OCI-LY7 (cell line): ENCODE measurements at regions not wholly inside any gene's neighbourhood (a gene's known extent, or its start where the extent isn't known, plus 50 kb on each side); places are given as distances from the start of the nearest gene placed in this dataset.

ENCODE experiments used
- BruUV-seq: library from RNA; stranded (reverse); fragments of 400-500 nt; replicated peaks from 2 replicates; lab custom pipeline; 2021; lab: Mats Ljungman, UMichigan
- CTCF ChIA-PET: fragments of 300-600 bp; sonication (Branson Sonifier 250); formaldehyde crosslinking; loops from one replicate; lab custom pipeline; 2022; ENCODE audit warnings: antibody characterized with exemption; ENCODE audit not compliant: unreplicated experiment; lab: Charles Lee
- POLR2A ChIA-PET: fragments of 300-600 bp; sonication (Branson Sonifier 250); formaldehyde crosslinking; loops from one replicate; lab custom pipeline; 2022; ENCODE audit warnings: antibody characterized with exemption; lab: Charles Lee
- DNase-seq: peaks from one replicate; pipeline ENCODE4 v3.0.0-alpha.2; 2015; ENCODE audit warnings: low spot score
- H2AFZ ChIP-seq: fragments of 200-600 bp; sonication (generic), shearing (Covaris generic); 2 replicates; pipeline ENCODE4 v1.6.1; 2014; ENCODE audit warnings: mild to moderate bottlenecking, antibody characterized with exemption, low read length, moderate library complexity
- H3K27ac ChIP-seq: fragments of 200-600 bp; sonication (generic); 2 replicates; pipeline ENCODE4 v1.5.1; 2014; ENCODE audit warnings: mixed run types, low read depth, mild to moderate bottlenecking, moderate library complexity, low read length, inconsistent platforms; ENCODE audit not compliant: poor library complexity, severe bottlenecking
- H3K36me3 ChIP-seq: fragments of 200-600 bp; sonication (generic); 2 replicates; pipeline ENCODE4 v1.6.1; 2014; ENCODE audit warnings: mild to moderate bottlenecking, antibody characterized with exemption, low read length, moderate library complexity, mixed read lengths; ENCODE audit not compliant: insufficient read depth
- H3K4me1 ChIP-seq: fragments of 200-600 bp; sonication (generic); 2 replicates; pipeline ENCODE4 v1.5.1; 2014; ENCODE audit warnings: mild to moderate bottlenecking, low read length; ENCODE audit not compliant: insufficient read depth, poor library complexity, severe bottlenecking
- H3K4me2 ChIP-seq: fragments of 200-600 bp; sonication (generic); 2 replicates; pipeline ENCODE4 v1.6.1; 2014; ENCODE audit warnings: mild to moderate bottlenecking, low read length
- H3K4me3 ChIP-seq: fragments of 200-600 bp; sonication (generic); 2 replicates; pipeline ENCODE4 v1.5.1; 2014; ENCODE audit warnings: mild to moderate bottlenecking, low read depth, low read length; ENCODE audit not compliant: poor library complexity, severe bottlenecking
- H3K79me2 ChIP-seq: fragments of 200-600 bp; sonication (generic); 2 replicates; pipeline ENCODE4 v1.6.1; 2016; ENCODE audit warnings: low read depth, mild to moderate bottlenecking, low read length, moderate library complexity, mixed read lengths; ENCODE audit not compliant: insufficient read depth
- H3K9me2 ChIP-seq: fragments of 200-600 bp; sonication (generic); 2 replicates; pipeline ENCODE4 v1.6.1; 2016; ENCODE audit warnings: mild to moderate bottlenecking, low read length, mixed read lengths; ENCODE audit not compliant: insufficient read depth
- H3K9me3 ChIP-seq: fragments of 200-600 bp; sonication (generic); 2 replicates; pipeline ENCODE4 v1.6.1; 2014; ENCODE audit warnings: mild to moderate bottlenecking, mixed run types, low read length, mixed read lengths
- H4K20me1 ChIP-seq: fragments of 200-600 bp; sonication (generic); 2 replicates; pipeline ENCODE4 v1.6.1; 2014; ENCODE audit warnings: mild to moderate bottlenecking, antibody characterized with exemption, low read length, moderate library complexity, mixed read lengths; ENCODE audit not compliant: insufficient read depth
- EZH2phosphoT487 ChIP-seq: fragments of 200-600 bp; sonication (generic); IDR thresholded peaks from 2 replicates; pipeline ENCODE4 v1.6.1; 2018; ENCODE audit warnings: low read depth, borderline replicate concordance, mild to moderate bottlenecking, mixed run types, antibody characterized with exemption, low read length, moderate library complexity, mixed read lengths
- intact Hi-C: fragments of 100-400 bp; cut with micrococcal nuclease; formaldehyde crosslinking; loops from one replicate; pipeline ENCODE4 v1.10.0; 2022; ENCODE audit not compliant: unreplicated experiment
- TF ChIP-seq, protein P1 (sequence below): fragments of 200-600 bp; sonication (generic); conservative IDR thresholded peaks from 2 replicates; pipeline ENCODE4 v1.5.1; 2014; ENCODE audit warnings: mild to moderate bottlenecking, antibody characterized with exemption, low read length, moderate library complexity, mixed read lengths

DNA sequence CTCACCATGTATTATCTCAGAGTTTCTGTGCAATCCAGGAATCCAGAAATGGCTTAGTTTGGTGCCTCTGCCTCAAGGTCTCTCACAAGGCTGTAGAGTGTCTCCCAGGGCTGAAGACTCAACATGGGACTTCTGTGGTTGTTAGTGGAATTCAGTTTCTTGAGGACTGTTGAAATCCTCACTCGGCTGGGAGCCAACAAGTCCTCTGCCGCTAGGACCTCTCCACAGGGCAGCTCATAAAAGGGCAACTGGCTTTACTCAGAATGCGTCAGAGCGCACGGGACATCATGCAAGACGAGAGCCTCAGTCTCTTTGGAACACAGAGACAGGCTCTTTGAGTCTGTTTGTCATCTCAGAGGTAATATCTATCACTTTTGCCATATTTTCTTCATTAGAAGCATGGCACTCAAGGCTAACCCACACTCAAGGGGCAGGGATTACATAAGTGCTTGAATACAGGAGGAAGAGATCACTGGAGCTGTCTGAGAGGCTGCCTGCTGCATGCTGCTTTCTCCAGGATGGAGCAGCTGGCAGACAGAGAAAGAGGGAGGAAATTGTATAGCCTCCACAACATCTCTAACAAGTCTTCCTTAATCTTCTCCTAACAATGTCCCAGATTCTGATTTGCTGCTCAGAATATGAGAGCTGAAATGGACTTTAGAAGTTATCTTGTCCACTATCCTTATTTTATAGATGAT is 97.5 kb upstream of the ASIC2 start:
- BruUV-seq = no TSS peak
- no peak overlapping the region for H3K4me2 ChIP-seq
- CTCF ChIA-PET = no interaction called here
- no peak for DNase-seq
- H3K9me3 ChIP-seq = no peaks in the 10 kb centered on the region
- H2AFZ ChIP-seq = no peak overlapping the region
- H3K79me2 ChIP-seq = no peaks in the 10 kb centered on the region
- H3K9me2 ChIP-seq = no peaks in the 10 kb centered on the region
- POLR2A ChIA-PET = no interaction called here
- intact Hi-C loops = no loop called here
- H3K36me3 ChIP-seq = no peaks in the 10 kb centered on the region
- no peaks in the 10 kb centered on the region for H3K4me1 ChIP-seq
- H3K4me3 ChIP-seq = no peak overlapping the region
- no peaks in the 10 kb centered on the region for H4K20me1 ChIP-seq
- H3K27ac ChIP-seq = no peak overlapping the region
- TF ChIP-seq, protein P1, sequence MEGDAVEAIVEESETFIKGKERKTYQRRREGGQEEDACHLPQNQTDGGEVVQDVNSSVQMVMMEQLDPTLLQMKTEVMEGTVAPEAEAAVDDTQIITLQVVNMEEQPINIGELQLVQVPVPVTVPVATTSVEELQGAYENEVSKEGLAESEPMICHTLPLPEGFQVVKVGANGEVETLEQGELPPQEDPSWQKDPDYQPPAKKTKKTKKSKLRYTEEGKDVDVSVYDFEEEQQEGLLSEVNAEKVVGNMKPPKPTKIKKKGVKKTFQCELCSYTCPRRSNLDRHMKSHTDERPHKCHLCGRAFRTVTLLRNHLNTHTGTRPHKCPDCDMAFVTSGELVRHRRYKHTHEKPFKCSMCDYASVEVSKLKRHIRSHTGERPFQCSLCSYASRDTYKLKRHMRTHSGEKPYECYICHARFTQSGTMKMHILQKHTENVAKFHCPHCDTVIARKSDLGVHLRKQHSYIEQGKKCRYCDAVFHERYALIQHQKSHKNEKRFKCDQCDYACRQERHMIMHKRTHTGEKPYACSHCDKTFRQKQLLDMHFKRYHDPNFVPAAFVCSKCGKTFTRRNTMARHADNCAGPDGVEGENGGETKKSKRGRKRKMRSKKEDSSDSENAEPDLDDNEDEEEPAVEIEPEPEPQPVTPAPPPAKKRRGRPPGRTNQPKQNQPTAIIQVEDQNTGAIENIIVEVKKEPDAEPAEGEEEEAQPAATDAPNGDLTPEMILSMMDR = no peak
- TF ChIP-seq EZH2phosphoT487 = no peak

DNA sequence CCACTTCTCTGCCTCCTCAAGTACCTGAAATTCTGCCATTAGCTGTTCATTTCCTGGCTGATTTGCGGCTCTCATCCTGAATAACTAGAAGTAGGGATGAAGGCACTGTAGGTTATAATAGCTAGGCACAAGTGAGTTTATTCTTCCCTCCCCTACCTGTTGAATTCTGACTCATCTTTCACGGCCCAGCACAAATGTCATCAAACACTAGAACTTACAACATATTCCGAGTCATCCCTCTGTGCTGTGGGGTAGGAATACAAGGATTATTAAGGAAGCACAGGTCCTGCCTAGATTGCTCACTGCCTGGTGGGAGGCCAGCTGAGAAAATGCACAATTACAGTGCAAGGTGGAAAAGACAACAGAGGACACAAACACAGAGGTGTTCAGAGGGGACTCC is 103.7 kb upstream of the ASIC2 start:
- no peak overlapping the region for H3K4me3 ChIP-seq
- no peak overlapping the region for H2AFZ ChIP-seq
- no peaks in the 10 kb centered on the region for H3K9me3 ChIP-seq
- no peak for DNase-seq
- no peak overlapping the region for H3K27ac ChIP-seq
- no peaks in the 10 kb centered on the region for H3K4me1 ChIP-seq
- H4K20me1 ChIP-seq = no peaks in the 10 kb centered on the region
- H3K79me2 ChIP-seq = no peaks in the 10 kb centered on the region
- H3K36me3 ChIP-seq = no peaks in the 10 kb centered on the region
- no TSS peak for BruUV-seq
- TF ChIP-seq EZH2phosphoT487 = no peak
- TF ChIP-seq, protein P1 = no peak
- H3K4me2 ChIP-seq = no peak overlapping the region
- intact Hi-C loops = no loop called here
- CTCF ChIA-PET = no interaction called here
- POLR2A ChIA-PET = no interaction called here
- no peaks in the 10 kb centered on the region for H3K9me2 ChIP-seq

DNA sequence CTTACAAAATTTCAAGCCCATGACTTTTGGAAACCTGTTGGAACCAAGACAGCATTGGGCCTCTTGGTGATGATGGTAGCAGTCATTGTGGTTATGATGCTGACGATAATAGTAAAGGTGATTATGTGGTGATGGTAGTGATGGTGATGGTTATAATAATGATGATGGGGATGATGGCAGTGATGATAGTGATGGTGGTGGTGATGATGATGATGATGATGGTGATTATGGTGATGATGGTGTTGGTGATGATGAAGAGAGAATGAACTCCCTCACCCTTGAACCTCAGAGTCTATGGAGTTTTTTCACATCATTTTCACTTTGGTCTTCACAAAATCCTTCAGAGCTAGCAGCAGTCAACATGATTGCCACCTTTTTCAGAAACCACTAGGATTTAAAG is 105.3 kb upstream of the ASIC2 start:
- TF ChIP-seq, protein P1 = no peak
- no peak for TF ChIP-seq EZH2phosphoT487
- H3K9me2 ChIP-seq = no peaks in the 10 kb centered on the region
- no peaks in the 10 kb centered on the region for H3K79me2 ChIP-seq
- no TSS peak for BruUV-seq
- no peak for DNase-seq
- ChIA-PET CTCF (no interaction called here), POLR2A (no interaction called here)
- H3K4me1 ChIP-seq = no peaks in the 10 kb centered on the region
- intact Hi-C loops = no loop called here
- no peaks in the 10 kb centered on the region for H3K36me3 ChIP-seq
- no peaks in the 10 kb centered on the region for H4K20me1 ChIP-seq
- no peak overlapping the region for H3K4me3 ChIP-seq
- H3K4me2 ChIP-seq = no peak overlapping the region
- no peaks in the 10 kb centered on the region for H3K9me3 ChIP-seq
- H2AFZ ChIP-seq = no peak overlapping the region
- no peak overlapping the region for H3K27ac ChIP-seq
